Activated B cell treated with CpG ODN at 0.5 μM for 24 hours (primary cell): ENCODE measurements at regions not wholly inside any gene's neighbourhood (a gene's known extent, or its start where the extent isn't known, plus 50 kb on each side); places are given as distances from the start of the nearest gene placed in this dataset.
A peak's percentile ranks its signal among the peaks of the same experiment; 100 is the strongest.

Source experiments
- ATAC-seq: fragments of 200-7000 bp; cut with Tn5 transposase; one replicate; pipeline ENCODE4 v1.10.0; 2021; ENCODE audit warnings: low read depth, mild to moderate bottlenecking, moderate library complexity
- CTCF ChIA-PET: fragments of 350-600 bp; sonication (Branson Sonifier 250); formaldehyde crosslinking; loops from one replicate; lab custom pipeline; 2021; ENCODE audit warnings: antibody characterized with exemption; lab: Charles Lee
- POLR2A ChIA-PET: fragments of 350-600 bp; sonication (Branson Sonifier 250); formaldehyde crosslinking; loops from one replicate; lab custom pipeline; 2021; ENCODE audit warnings: antibody characterized with exemption; lab: Charles Lee
- DNase-seq: peaks from one replicate; pipeline ENCODE4 v3.0.0; 2022
- H3K27ac Mint-ChIP-seq: one replicate; pipeline ENCODE4 v1.8.0; 2020; ENCODE audit warnings: mixed read lengths
- H3K27me3 Mint-ChIP-seq: one replicate; pipeline ENCODE4 v1.8.0; 2021; ENCODE audit warnings: mixed read lengths
- H3K36me3 Mint-ChIP-seq: one replicate; pipeline ENCODE4 v1.8.0; 2021; ENCODE audit warnings: low read depth, mixed read lengths
- H3K4me1 Mint-ChIP-seq: one replicate; pipeline ENCODE4 v1.8.0; 2021; ENCODE audit warnings: mixed read lengths
- H3K4me3 Mint-ChIP-seq: one replicate; pipeline ENCODE4 v1.8.0; 2020; ENCODE audit warnings: mild to moderate bottlenecking, mixed read lengths
- H3K9me3 Mint-ChIP-seq: one replicate; pipeline ENCODE4 v1.8.0; 2020; ENCODE audit warnings: mixed read lengths
- intact Hi-C: fragments of 100-400 bp; cut with micrococcal nuclease; formaldehyde crosslinking; loops from one replicate; pipeline ENCODE4 v1.15.1; 2024
- TF ChIP-seq, protein P1 (sequence below): fragments of 200-600 bp; IDR thresholded peaks from one replicate; pipeline ENCODE4 v1.8.0; 2022; ENCODE audit warnings: antibody characterized with exemption, mild to moderate bottlenecking

DNA sequence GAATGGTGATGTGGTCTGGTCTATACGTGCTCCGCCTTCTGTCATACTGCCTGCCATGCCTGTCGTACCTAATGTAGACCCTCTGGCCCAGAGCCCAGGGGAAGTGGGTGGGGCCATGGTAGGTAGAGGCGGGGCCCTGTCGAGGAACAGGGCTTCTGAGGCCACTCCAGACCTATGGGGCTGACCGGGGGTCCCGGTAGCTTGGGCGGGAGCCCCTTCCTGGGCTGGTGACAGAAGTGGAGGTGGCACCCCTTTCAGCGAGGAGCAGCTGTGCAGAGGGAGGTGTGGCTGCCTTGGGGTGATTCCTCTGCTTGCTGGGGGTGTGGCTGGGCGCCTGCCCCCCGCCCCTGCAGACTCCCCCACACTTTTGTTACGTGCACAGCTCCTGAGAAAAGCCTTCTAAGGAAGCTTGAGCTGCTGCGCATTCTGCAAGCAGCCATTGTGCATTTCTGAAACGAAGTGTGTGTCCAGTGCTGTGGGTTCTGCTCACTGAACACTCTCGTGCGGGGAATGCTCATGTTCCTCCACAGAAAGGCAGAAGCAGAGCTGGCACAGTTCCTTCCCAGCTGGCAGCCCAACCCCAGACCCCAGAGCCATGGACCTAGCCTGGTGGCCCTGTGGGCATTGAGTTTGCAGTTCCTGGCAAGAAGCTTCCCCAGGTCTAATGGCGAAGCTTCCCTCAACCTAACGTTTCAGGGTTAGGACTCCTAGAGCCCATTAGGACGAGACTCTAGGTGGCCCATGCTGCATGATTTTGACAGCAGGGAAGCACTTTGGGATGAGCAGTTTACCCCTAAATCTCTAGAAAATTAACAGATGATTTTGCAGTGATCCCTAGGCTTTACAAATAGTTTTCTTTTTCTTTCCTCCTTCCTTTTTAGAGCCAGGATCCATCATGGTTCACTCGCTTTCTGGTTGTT lies 72.7 kb upstream of the HGFAC start:
- H3K4me1 Mint-ChIP-seq: peaks cover 35% of the 10 kb centered on the region
- peaks cover 11% of the 10 kb centered on the region for H3K27me3 Mint-ChIP-seq
- H3K9me3 Mint-ChIP-seq: no peaks in the 10 kb centered on the region
- TF ChIP-seq, protein P1, sequence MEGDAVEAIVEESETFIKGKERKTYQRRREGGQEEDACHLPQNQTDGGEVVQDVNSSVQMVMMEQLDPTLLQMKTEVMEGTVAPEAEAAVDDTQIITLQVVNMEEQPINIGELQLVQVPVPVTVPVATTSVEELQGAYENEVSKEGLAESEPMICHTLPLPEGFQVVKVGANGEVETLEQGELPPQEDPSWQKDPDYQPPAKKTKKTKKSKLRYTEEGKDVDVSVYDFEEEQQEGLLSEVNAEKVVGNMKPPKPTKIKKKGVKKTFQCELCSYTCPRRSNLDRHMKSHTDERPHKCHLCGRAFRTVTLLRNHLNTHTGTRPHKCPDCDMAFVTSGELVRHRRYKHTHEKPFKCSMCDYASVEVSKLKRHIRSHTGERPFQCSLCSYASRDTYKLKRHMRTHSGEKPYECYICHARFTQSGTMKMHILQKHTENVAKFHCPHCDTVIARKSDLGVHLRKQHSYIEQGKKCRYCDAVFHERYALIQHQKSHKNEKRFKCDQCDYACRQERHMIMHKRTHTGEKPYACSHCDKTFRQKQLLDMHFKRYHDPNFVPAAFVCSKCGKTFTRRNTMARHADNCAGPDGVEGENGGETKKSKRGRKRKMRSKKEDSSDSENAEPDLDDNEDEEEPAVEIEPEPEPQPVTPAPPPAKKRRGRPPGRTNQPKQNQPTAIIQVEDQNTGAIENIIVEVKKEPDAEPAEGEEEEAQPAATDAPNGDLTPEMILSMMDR: no peak
- ATAC-seq: no peak
- H3K4me3 Mint-ChIP-seq: peak overlapping the region; percentile 64
- intact Hi-C loops: no loop called here
- no peak for DNase-seq
- POLR2A ChIA-PET: interaction anchor here (1.1 to 2.1 kb wide), 3 partner anchors 14 to 48 kb away, joined by 3 to 18 read pairs (median 3); no protein-coding TSS in a partner anchor
- no peak overlapping the region for H3K27ac Mint-ChIP-seq
- H3K36me3 Mint-ChIP-seq: no peaks in the 10 kb centered on the region
- CTCF ChIA-PET: interaction anchor here (1.1 to 3.2 kb wide), 2 partner anchors 20 to 23 kb away, joined by 3 to 15 read pairs; no protein-coding TSS in a partner anchor

DNA sequence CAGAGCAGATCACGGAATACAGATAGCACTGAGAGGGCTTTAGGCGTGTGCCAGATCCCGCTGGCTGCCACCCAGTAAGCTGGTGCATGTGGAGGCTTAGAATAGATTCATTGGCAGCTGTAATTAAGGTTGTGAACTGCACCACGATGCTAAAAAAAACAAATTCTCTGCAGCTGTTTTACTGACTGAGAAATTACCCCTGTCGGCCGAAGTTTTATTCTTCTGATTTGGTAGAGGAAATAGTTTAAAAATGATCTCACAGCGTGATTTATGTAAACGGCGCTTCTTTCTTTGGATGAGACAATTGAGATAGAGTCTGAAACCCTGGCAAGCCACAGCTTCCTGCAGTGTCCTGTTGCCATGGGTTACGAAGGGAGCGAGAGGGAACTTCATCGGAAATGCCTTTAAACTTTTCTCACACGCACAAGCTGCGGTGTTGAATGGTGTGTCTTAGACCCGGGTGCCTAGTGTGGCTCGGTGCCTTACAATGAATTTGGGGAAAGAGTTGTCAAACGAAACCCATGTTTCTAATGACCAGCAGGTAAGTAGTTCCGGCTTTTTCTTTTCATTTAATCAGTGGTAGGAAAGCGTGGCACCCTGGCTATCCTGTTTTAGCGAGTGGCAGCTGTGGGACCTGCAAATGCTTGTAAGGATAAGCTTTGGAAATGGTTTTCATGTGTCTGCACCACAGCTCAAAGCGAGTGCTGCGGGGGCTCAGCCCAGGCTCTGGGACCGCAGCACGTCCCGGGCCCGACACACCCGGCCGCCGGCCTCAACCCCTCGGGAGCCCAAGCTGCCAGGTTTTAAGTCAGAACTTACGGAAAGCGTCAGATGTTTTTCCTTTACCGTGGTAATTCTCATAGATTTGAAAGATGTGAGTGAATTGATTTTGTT lies 71.7 kb upstream of the HGFAC start:
- Mint-ChIP-seq H3K4me3 (peak overlapping the region; percentile 64), H3K27me3 (peaks cover 11% of the 10 kb centered on the region), H3K9me3 (no peaks in the 10 kb centered on the region), H3K4me1 (peaks cover 38% of the 10 kb centered on the region), H3K27ac (no peak overlapping the region), H3K36me3 (no peaks in the 10 kb centered on the region)
- DNase-seq (no peak), ATAC-seq (no peak)
- TF ChIP-seq, protein P1: no peak
- intact Hi-C loops: no loop called here
- CTCF ChIA-PET: interaction anchor here (1.1 to 3.2 kb wide), 2 partner anchors 19 to 24 kb away, joined by 3 to 15 read pairs; no protein-coding TSS in a partner anchor
- POLR2A ChIA-PET: interaction anchor here (1.1 to 2.1 kb wide), 3 partner anchors 15 to 47 kb away, joined by 3 to 18 read pairs (median 3); no protein-coding TSS in a partner anchor

DNA sequence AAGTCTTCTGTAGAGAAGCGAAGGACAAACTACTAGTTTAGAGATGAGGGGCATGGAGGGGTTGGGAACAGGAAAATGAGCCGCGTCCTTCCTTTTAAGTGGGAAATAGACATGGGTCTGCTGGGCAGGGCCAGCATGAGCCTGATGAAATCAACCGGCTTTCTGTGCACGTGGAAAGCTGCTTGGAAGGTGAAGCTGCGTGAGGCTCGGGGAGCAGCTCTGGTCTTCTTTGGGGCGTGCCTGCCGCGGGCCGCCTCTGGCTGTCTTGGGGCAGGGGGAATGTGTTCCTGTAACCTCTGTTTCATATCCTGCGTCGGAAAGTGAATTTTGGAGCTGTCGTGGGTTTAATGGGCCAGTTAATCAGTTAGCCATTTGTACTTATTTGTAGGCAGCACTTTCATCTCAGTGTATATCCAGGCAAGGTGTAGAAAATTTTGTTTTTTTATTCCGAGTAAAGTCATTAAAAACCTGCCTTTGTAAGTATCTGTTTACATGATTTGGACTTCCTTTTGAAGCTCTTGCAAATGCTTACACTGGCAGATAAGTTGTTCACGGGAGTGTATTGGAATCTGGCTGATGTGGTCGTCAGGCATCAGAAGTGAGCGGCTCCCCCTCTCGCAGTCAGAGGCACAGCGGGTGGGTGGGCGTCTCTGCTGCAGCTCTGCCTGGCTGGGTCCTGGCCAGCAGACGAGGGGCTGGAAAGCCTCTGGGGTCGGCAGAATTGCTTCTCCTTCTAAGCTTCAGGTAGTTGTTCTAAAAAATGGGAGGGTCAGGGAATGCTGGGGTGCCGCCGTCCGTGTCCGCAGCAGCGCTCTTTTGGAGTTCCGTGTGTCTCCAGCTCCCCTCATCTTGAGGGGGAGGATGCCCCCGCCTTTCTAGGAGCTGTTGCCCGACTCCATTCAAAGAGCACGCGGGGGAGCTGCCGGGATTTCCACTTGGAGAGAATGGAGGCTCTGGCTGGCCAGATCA lies 70.5 kb upstream of the HGFAC start:
- peaks cover 38% of the 10 kb centered on the region for H3K4me1 Mint-ChIP-seq
- DNase-seq: no peak
- no peaks in the 10 kb centered on the region for H3K9me3 Mint-ChIP-seq
- peaks cover 11% of the 10 kb centered on the region for H3K27me3 Mint-ChIP-seq
- TF ChIP-seq, protein P1: no peak
- ChIA-PET POLR2A (interaction anchor here (2.1 to 3.4 kb wide), 3 partner anchors 16 to 17 kb away, joined by 12 to 25 read pairs (median 18); no protein-coding TSS in a partner anchor), CTCF (interaction anchor here (3.2 kb wide), 1 partner anchor 25 kb away, joined by 15 read pairs; no protein-coding TSS in a partner anchor)
- no peaks in the 10 kb centered on the region for H3K36me3 Mint-ChIP-seq
- intact Hi-C loops: loop anchor here (2.0 kb wide), 2 partner anchors 17 to 161 kb away; partner anchors contain the start of gene LRPAP1
- ATAC-seq: no peak
- no peak overlapping the region for H3K4me3 Mint-ChIP-seq
- H3K27ac Mint-ChIP-seq: no peak overlapping the region

DNA sequence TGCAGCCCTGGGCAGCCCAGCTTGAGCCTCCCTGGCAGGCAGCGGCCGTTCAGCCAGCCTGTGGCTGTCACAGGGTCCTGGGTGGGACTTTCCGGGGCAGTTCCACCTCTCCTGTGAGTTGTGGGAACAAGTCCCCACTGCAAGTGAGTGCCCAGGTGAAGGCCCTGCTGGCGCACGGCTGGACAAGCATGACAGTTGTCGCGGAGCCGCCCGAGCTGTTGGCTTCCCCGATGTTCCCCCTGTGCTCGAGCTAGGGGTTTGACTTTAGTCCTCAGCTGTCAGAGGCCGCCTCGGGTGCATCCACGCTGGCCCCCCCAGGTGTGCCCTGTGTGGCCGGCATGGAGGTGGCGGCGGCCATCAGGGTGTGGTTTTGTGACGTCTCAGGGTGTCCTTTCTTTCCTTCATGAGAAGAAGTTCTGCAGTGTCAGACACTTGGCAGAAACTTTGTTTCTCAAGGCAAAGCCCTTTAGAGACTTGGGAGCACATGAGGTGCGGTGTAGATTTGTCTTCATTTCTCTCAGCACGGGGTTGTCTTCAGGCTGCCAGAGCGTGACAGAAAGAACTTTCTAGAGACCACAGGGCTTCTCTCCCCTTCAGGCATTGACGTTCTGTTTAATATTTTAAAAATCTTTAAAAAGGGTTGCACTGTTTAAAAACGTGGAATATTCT lies 69.4 kb upstream of the HGFAC start:
- peaks cover 11% of the 10 kb centered on the region for H3K27me3 Mint-ChIP-seq
- ChIA-PET POLR2A (interaction anchor here (2.8 to 3.4 kb wide), 2 partner anchors 16 to 17 kb away, joined by 12 to 25 read pairs; no protein-coding TSS in a partner anchor), CTCF (interaction anchor here (3.2 kb wide), 1 partner anchor 26 kb away, joined by 15 read pairs; no protein-coding TSS in a partner anchor)
- H3K4me3 Mint-ChIP-seq: peak overlapping the region; percentile 69
- ATAC-seq (peak; percentile 58), DNase-seq (no peak)
- intact Hi-C loops: loop anchor here (2.0 kb wide), 2 partner anchors 18 to 160 kb away; partner anchors contain the start of gene LRPAP1
- H3K27ac Mint-ChIP-seq: peak overlapping the region; percentile 89
- TF ChIP-seq, protein P1: no peak
- H3K36me3 Mint-ChIP-seq: no peaks in the 10 kb centered on the region
- H3K9me3 Mint-ChIP-seq: no peaks in the 10 kb centered on the region
- H3K4me1 Mint-ChIP-seq: peaks cover 38% of the 10 kb centered on the region
